ENCODE measurements at regions not wholly inside any gene's neighbourhood (a gene's known extent, or its start where the extent isn't known, plus 50 kb on each side); places are given as distances from the start of the nearest gene placed in this dataset.

DNA sequence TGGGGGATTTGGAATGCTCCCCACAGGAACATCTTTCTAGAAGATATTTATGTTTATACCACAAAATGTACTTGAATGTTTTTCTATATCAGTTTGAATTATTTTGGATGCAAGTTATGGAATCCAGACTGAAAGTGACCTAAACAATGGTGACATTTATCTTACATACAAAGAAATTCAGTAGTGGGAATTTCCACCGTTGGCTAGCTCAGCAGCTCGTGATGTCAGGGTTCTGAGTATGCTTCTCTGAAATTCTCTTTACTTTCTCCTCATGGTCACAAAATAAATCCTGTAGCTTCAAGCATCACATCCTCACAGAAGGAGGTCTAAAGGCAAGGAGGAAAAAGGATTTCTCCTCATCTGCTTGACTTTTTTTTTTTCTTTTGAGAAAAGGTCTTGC is 105.3 kb downstream of the AKAIN1 start:
- no peak for DNase-seq

DNA sequence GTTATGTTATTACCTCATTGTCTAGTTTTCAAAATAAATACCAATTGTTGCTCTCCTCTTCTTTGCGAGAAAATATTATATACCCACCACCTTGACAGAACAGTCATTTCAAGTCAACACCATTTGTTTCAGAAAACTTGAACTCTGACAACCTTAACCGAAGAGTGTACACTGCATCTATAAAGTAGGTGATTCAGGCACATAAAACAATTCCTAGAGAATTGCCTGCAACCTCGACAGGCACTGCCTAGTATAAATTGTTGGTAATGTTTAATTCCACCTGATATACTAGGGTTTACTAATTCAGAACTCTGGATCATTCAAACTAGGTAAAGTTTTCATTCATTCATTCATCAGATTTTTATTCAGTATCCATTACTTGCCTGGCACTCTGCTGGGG is 121.8 kb downstream of the AKAIN1 start:
- no peak for DNase-seq

DNA sequence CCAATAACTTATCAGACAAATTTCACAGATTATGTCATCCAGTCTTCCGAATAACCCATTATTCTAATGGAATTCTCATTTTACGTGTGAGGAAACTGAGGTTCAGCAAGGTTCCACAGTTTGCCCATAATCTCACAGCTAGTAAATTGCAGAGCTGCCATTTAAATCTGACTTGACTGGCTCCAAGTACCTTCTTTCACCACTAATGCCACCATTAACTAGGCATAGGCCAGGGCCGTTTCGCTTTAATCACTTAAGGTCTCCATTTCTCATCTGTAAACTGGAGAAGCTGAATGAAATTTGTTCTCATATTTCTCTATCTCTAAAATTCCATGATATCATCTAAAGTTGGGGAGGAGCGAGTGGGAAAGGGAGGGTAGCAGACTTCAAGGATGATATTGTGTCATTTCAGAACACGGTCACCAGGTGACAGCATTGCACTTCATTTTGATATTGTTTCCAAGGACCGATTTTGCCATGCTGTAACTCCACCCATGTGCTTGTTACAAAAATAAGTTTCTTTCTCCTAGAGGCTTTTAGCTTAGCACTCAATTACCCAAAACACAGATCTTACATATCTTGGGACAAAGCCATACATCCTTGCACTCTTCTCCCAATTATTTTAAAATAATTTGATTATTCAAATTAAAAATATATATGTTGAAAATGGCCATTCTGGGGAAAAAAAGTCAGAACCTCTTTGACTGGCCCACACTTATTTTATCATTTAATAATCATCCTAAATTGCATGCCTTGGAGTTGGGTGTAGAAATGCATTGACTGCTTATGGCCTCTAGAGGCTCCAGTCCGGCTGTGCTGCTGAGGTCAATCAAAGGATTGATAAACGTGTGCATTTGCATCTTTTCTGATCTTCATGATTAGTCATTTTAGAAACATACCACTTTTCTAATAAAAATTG is 123.8 kb downstream of the AKAIN1 start:
- DNase-seq = peak; percentile 6 to 9

DNA sequence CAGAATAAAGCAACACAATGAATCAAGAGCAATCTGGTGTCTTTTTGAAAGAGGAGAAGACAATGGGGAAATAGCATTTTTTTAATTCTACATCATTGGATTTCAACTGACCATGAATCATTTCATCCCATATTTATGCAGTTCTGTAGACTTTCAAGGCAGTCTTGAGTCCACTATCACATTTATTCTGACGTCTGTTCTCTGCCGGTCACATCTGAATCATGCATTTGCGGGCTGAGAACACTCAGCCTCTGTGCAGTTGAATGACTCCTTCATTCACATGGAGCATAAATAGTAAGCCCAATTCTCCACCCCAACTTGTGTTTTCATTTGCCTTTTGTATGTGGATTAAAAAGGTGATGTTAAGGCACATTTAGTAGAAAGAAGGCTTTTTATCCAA is 128.2 kb downstream of the AKAIN1 start:
- no peak for DNase-seq

DNA sequence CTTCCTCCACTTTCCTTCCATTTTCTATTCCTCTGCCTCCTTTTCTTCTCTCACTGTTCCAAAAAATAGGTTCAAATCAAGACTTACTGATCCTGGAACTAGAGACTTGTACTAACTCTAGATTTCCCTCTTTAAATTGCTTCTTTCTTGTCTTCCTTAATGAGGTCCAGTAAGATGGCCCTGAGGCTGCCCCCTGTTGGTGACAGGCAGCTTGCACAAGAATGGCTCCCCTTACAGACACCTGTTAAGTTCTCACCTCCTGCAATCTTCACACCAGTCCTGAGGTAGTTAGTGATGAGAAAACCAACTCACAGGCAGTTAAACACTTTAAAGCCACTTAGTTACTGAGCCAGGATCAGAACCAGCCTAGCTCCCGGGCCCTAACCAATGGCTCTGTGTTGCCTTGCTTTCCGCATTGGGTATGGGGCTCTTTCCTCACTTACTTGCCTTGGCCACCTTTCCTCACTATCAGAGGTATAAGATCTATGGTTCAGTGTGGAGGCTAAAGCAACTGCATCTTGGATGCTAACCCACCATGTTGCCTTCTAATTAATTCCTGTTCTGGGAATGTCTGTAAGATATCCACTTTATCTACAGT is 130.6 kb downstream of the AKAIN1 start:
- DNase-seq = no peak

DNA sequence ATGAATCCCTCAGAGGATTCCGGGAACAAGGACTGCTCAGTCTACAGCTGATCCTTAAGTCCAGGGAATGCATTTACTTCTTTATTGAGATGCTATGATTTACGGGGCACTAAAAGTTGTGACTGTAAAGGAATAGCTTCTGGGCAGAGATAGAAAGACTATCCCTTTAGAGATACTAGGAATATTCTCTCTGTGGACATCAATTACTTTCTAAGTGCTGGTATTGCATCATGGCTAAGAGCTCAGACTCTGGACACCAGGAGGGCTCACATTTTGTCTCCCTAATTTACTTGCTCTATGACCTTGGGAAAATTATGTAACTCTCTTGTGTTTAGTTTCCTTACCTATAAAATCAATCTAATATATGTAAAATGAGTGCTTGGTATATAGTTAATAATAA is 131.4 kb downstream of the AKAIN1 start:
- DNase-seq = no peak

DNA sequence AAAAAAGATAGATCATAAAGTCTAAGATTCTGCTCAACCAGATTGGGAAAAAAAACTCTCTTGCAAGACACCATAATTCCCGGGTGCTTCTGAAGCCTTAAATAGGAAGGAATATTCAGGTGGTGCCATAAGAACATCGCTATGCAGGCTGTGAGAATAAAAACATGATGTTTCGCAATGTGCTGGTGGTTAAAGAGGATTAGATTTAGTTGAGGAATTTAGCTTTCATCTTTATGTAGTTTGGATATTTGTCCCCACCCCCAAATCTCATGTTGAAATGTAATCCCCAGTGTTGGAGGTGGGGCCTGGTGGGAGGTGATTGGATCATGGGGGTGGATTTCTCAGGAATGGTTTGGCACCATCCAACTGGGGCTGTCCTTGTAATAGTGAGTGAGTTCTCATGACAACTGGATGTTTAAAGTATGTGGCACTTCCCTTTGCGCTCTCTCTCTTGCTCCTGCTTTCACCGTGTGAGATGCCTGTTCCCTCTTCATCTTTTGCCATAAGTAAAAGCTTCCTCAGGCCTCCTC is 132.2 kb downstream of the AKAIN1 start:
- DNase-seq = no peak

DNA sequence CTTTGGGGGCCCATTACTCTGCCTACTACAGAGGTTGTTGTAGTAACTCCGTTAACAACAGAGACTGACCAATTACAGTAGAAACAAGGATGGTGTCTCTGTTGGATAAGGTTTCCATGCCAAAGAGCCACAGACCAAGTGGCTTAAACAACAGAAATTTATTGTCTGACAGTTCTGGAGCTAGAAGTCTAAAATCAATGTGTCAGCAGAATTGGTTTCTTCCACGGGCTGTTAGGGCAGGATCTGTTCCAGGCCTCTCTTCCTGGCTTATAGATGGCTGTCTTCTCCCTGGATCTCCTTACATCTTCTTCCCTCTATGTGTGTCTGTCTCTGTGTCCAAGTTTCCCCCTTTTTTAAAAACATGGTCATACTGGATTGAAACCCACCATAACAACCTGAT is 135.3 kb downstream of the AKAIN1 start:
- no peak for DNase-seq

DNA sequence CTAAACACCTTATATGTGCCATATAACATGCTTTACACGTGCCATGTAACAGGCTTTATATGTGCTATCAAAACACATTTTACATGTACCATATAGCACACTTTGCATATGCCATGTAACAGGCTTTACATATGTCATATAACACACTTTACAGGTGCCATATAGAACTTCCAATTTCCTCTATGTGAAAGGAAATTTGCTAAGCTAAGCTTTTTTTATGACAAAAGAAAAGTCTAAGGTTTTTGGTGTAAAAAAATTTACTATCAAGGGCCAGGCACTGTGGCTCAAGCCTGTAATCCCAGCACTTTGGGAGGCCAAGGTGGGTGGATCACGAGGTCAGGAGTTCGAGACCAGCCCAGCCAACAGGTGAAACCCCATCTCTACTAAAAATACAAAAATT is 136.5 kb downstream of the AKAIN1 start:
- no peak for DNase-seq

DNA sequence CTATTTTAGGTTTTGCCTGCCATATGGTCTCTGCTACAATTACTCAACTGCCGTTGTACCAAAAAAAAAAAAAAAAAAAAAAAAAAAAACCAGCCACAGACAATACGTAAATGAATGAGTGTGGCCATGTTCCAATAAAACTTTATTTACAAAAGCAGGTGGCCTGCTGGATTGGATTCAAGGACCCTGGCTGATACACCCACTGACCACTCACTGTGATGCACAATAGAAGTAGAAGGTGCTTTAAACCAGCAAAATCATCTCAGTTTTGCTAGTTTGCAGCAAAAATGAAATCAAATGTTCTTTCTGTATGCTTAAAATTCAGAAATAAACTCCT is 137.4 kb downstream of the AKAIN1 start:
- no peak for DNase-seq

DNA sequence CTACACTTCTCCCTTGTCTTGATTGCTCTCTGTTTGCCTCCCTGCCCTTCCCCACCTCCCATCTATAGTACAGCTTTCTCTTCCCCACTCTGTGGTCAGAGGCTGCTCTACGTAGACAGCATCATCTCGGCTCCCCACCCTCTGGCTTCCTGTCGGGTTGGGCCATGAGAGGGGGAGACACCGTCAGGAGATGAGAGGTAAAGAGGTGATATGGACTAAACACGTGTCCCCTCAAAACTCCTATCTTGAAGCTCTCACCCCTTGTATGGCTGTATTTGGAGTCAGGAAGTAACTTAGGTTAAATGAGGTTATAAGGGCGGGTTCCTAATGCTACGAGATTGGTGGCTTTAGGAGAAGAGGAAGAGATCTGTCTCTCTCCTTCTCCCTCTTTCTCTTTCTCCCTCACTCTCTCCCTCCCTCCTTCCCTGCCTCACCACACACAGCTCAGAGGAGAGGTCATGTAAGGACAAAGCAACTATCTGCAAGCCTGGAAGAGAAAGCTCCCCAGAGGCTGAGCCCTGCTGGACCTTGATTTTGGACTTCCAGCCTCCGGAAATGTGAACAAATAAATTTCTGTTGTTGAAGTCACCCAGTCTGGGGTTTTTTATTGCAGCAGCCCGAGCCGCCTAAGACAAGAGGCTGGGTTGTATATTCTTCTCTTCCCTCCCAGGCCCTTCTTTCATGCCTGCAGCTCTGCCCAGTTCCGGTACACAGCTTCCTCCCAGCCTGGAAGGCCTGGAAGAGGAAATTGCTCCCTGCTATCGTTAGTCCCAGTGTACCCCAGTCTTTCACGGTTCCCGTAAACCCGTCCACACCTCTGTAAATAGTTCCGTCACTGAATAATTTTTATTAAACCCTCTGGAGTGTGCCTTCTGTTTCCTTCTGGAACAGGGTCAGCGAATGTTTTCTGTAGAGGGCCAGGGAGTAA is 138.0 kb downstream of the AKAIN1 start:
- DNase-seq = no peak

DNA sequence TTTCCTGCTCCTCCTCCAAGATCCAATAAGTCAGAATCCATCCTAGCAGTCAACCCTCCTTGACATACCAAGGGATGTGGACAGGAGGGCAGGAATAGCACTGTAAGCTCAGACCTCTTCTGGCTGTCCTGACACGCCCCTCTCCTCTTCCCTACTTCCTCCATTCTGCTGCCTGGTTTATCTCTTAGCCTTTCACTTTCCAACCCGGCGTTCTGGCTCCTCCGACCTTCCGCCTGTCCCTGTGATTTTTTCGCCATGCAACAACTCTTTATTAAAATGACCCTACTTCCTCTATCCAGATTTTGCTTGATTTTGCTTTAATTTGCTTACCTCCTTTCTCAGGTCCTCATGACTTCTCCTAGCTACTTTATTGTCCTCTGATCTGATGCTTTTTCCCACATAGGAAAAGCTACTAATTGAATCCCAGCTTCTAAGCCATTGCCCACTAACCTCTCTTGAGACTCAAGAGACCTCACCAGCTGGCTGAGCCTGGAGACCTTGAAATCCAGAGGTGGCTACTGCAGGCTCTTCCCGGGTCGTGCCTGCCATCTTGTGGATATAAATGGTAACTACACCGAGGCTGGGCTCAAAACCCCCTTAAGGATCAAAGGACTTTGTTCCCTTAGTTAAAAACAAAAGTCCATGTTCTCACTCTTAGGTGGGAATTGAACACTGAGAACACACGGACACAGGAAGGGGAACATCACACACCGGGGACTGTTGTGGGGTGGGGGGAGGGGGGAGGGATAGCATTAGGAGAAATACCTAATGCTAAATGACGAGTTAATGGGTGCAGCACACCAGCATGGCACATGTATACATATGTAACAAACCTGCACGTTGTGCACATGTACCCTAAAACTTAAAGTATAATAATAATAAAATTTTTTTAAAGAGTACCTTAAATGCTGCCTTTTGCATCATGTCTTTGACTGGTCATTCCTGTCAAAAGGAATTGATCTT is 139.4 kb downstream of the AKAIN1 start:
- peak in 1 of 2 experiments; percentile 21 for DNase-seq

DNA sequence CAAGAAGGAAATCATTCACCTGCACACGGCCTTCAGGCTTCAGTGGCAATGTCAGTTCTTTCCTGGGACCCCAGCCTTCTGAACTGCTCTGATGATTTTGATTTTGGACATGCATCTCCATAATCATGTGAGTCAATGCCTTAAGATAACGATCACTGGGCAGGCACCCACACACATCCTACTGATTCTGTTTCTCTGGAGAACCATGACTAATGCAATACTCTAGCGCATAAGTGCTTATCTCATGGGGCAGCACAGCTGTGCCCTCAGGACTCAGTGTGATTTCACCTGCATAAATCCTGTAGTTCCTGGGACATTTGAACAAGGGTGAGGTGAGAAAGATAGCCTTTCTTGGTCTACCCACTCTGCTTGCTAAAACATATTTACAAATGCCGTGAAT is 144.6 kb downstream of the AKAIN1 start:
- DNase-seq = no peak

DNA sequence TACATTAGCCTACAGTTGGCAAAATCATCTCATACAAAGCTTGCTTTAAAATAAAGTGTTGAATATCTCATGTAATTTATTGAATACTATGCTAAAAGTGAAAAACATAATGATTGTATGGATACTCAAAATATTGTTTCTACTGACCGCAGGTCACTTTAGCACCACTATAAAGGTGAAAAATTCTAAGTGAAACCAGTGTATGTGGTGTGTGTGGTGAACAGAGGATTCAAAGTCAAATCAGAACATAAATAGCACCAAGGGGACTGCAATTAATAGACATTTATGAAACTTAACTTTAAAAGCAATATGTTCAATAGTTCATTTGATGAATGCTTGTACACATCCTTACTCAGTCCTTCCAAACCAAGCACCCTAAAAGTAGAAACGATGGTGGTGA is 145.8 kb downstream of the AKAIN1 start:
- no peak for DNase-seq

DNA sequence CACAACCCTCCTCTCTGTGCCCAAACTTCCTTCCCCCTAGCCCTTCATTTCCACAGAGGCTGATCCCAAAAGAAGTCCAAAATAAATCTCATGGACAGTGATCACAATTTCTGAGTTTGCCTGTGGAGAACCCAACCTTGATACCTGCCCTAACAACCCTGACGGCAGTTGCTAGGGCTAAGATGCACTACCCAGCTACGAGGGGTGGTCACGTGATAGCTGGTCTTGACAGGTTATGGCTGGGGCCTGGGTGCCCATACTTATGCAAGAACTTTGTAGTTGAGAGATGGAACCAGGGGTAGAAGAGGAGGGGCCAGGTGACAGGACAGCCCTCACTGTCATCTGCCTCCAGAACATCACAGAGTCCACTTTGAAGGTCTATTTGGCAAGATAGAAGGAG is 147.9 kb downstream of the AKAIN1 start:
- no peak for DNase-seq

DNA sequence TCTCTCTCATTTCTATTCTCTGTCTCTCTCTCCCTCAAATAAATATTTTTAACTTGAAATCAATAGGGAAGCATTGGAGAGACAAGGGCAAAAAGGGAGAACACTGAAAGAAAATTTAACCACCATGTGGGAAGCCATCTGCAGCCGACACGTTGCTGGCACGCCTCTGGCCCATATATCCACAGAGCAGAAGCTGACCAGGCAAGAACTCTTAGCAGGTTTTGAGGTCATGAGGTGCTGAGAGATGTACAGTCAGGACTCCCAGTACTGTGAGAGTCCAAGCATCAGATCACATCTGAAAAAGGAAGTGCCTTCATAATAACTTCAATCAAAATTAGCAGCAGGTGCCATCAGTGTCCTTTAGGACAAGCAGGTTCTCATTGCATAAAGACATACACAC is 156.6 kb downstream of the AKAIN1 start:
- DNase-seq = no peak

DNA sequence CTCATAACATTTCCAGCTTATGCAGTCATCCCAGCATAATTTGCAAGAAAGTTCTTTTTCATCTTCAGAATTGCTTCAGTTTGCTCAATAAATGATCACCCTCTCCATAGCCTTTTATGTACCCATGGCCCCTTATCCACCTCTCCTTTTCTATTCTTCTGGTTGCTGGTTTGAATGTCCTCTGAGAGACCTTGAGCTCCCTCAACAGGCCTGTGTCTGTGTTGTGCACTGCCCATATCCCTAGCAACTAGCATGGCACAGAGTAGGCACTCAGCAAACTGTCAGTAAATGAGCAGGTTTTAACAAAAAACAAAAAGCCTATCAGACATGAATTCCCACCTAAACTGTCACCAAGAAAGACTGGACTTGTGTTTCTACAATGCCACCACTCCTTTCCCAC is 160.5 kb downstream of the AKAIN1 start:
- DNase-seq = no peak

DNA sequence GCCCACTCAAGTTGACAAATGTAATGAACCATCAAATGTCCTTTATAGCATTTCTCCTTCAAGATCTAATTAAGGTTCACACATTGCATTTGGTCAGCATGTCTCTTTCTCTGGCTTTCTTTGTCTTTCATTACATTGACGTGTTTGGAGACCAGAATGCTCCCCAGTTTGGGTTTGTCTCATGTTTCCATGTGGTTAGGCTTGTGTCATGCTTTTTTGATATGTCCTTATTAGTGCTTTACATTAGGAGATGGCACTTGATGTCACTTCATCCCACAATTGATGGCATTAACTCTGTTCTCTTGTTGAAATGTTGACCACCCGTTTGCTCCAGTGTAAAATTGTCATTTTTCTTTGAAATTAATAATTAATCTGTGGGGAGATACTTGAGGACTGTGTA is 165.8 kb downstream of the AKAIN1 start:
- DNase-seq = no peak

DNA sequence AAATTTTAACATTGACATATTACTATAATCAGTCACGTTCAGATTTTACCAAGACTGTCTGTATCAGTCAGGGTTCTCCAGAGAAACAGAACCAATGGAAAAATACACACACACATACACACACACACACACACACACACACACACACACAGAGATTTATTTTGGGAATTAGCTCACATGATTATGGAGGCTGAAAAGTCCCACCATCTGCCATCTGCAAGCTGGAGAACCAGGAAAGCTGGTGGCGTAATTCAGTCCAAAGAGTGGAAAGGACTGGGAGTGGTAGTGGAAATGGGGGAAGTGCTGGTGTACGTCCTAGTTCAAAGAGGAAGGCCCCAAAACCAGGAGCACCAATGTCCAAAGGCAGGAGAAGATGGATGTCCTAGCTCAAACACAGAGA is 166.4 kb downstream of the AKAIN1 start:
- no peak for DNase-seq

DNA sequence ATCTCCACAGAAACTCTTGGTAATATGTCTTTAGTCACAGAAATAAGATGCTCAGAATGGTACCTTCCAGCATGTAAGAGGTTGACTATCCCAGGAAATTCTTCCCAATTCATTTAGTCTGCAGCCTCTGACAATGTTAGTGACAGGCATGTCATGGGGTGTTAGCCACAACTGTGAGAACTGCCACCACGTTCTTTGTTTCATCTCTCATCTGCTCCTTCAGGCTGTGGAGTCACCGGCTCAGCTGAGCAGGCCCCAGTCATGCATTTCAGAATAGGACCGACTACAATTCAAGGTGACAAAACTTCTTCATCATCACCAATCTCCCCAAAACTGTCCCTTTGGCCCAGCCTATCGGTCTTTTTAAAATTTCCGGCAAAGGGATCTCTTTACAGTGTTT is 167.5 kb downstream of the AKAIN1 start:
- no peak for DNase-seq

DNA sequence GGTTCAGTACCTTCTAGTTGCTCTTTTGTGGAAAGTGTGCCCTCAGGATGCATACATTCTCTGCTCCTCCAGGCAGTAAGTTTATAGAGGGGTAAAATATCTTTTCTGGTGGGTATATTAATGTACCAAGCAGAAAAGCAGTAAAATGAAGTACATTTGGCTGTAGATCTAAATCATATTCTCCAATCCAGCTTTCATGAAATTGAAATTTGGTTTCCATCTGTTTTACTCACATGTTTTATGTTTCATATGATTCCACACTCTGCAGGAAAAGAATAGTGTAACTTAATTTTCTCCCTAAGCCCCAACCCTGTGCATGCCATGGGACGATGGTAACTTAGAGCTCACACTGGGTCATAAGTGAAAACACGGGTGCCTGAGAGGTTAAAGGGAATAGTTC is 172.3 kb downstream of the AKAIN1 start:
- no peak for DNase-seq

DNA sequence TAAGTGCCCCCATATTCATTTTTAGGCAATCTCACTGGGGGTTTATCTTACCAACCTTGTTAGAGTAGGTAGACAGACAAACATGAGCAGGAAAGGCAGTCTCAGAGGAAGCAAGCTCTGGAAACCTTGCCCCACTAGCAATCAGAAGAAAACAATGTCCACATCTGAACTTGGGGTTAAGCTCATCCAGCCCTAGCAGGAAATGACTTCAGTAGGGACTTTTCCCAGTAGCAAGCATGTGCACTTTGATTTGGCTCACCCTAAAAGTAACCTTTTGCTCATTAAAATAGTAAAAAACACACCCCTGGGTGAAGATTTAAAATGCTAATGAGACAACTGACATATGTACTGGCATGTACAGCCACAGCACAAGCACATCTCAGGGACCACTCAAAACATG is 175.5 kb downstream of the AKAIN1 start:
- DNase-seq = no peak

Data from NCI-H1930 (cell line).